BLaER1 treated with 17β-estradiol and CSF1 and Interleukin-3, amounts not matched to agents 10 nM and 100 nM (cell line): ENCODE measurements at regions not wholly inside any gene's neighbourhood (a gene's known extent, or its start where the extent isn't known, plus 50 kb on each side); places are given as distances from the start of the nearest gene placed in this dataset.

Source experiments
- H3K27ac ChIP-seq, 11 experiments: shearing (Covaris generic); formaldehyde crosslinking; 2 replicates each; pipeline ENCODE4 v1.8.1; 2022
- H3K27me3 ChIP-seq, 11 experiments: shearing (Covaris generic); formaldehyde crosslinking; 2 replicates each; pipeline ENCODE4 v1.8.1; 2022
- H3K36me3 ChIP-seq, 11 experiments: shearing (Covaris generic); formaldehyde crosslinking; 2 replicates each; pipeline ENCODE4 v1.8.1; 2022
- H3K4me1 ChIP-seq, 10 experiments: shearing (Covaris generic); formaldehyde crosslinking; 2 replicates each; pipeline ENCODE4 v1.8.1; 2022
- H3K4me2 ChIP-seq, 11 experiments: shearing (Covaris generic); formaldehyde crosslinking; 2 replicates each; pipeline ENCODE4 v1.8.1; 2022
- H3K4me3 ChIP-seq, 10 experiments: shearing (Covaris generic); formaldehyde crosslinking; 2 replicates each; pipeline ENCODE4 v1.8.1; 2022
- H3K9ac ChIP-seq, 11 experiments: shearing (Covaris generic); formaldehyde crosslinking; 2 replicates each; pipeline ENCODE4 v1.8.1; 2022
- H3K9me3 ChIP-seq, 11 experiments: shearing (Covaris generic); formaldehyde crosslinking; replicated peaks in 1 of 11; 2 replicates each; pipeline ENCODE4 v1.8.1; 2022
- H4K20me1 ChIP-seq, 11 experiments: shearing (Covaris generic); formaldehyde crosslinking; 2 replicates each; pipeline ENCODE4 v1.8.1; 2022
- Cebpa-rat ChIP-seq, 11 experiments: shearing (Covaris generic); IDR thresholded peaks; 2 replicates each; pipeline ENCODE4 v1.8.1; 2022

DNA sequence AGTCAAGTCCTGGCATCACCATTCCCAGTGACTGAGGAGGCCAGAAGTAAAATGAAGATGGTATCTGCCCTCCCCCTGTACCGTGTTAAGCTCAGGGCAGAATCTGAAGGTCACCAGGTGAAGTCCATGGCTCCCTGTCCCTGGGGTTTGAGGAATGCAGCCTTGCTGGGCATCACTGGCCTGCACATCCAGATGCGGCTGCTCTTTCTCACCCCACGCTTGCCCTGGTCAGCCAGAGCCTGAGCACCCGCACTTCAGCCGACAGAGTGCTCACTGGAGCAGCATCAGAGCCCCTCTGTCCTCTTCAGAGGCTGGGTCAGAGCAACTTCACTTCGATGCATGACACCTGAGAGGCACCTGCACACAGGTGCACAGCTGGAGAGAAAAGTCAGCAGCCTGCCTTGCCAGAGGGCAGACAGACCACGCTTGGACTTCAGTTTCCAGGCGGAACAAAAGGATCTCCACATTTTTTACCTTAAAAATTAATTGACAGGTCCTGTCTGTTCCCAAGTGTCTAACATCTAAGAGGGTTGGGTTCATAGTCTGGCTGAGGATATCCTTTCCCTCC is 267.3 kb downstream of the ANAPC1 start:
- Histone ChIP-seq H3K27me3 (no peaks in the 10 kb centered on the region), H3K36me3 (no peaks in the 10 kb centered on the region), H3K4me3 (no peak overlapping the region), H3K4me1 (peaks cover 10 to 18% (median 13%) of the 10 kb centered on the region in 10 experiments; a peak in 19 of 20 replicates), H3K4me2 (no peak overlapping the region), H3K9ac (no peak overlapping the region), H3K9me3 (no peaks in the 10 kb centered on the region), H4K20me1 (no peaks in the 10 kb centered on the region), H3K27ac (no peak overlapping the region)
- no peak for TF ChIP-seq Cebpa-rat (IDR thresholded peaks at IDR 0.05)

DNA sequence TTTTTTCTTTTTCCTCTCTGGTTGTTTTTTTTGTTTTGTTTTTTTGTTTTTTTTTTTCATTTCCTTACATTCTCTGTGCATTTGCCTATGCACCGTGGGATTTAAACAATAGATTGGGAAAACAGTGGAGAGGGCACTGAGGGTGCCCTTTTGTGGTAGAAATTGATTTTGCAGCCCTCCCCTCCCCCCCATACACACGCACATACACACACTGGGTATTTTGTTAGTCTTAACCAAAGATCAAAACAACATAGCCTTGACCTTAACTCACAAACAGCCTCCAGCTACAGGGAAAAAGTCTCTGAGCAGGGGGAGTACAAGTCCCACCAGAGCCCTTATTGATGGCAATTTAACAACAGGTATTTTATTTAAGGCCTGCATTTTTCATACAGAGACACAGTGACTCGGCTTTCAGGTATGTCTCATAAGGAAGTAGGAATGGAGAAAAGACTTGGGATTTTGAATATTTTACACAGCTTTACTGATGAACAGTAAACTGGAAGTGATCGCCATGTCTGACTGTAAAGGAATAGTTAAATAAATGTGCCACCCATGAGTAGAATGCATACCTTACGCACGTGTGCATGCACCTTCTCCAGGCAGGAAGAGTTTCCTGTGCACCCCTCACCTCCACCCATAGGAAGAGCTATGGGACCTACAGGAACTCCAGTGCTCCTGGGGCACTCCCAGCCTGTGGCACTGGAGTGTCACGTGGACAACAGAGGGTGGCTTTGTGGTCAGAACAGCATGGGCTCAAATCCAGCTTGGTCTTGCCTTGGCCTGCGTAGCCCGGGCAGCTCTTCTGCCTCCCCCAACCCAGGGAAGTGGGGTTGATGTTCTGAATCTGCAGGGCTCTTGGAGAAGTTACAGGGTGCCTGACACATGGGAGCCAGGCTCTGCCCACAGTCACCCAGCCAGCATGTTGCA is 266.4 kb downstream of the ANAPC1 start:
- no peaks in the 10 kb centered on the region for H4K20me1 ChIP-seq
- H3K4me1 ChIP-seq, result peaks cover 10 to 18% (median 13%) of the 10 kb centered on the region in 10 experiments; a peak in 19 of 20 replicates
- no peak overlapping the region for H3K9ac ChIP-seq
- no peaks in the 10 kb centered on the region for H3K9me3 ChIP-seq
- peak overlapping the region in 10 of 11 experiments; percentile 12 to 57 (median 35); a peak in 14 of 22 replicates for H3K4me2 ChIP-seq
- no peak overlapping the region for H3K27ac ChIP-seq
- TF ChIP-seq Cebpa-rat (IDR thresholded peaks at IDR 0.05), result no peak
- H3K27me3 ChIP-seq, result no peaks in the 10 kb centered on the region
- no peak overlapping the region for H3K4me3 ChIP-seq
- H3K36me3 ChIP-seq, result no peaks in the 10 kb centered on the region

DNA sequence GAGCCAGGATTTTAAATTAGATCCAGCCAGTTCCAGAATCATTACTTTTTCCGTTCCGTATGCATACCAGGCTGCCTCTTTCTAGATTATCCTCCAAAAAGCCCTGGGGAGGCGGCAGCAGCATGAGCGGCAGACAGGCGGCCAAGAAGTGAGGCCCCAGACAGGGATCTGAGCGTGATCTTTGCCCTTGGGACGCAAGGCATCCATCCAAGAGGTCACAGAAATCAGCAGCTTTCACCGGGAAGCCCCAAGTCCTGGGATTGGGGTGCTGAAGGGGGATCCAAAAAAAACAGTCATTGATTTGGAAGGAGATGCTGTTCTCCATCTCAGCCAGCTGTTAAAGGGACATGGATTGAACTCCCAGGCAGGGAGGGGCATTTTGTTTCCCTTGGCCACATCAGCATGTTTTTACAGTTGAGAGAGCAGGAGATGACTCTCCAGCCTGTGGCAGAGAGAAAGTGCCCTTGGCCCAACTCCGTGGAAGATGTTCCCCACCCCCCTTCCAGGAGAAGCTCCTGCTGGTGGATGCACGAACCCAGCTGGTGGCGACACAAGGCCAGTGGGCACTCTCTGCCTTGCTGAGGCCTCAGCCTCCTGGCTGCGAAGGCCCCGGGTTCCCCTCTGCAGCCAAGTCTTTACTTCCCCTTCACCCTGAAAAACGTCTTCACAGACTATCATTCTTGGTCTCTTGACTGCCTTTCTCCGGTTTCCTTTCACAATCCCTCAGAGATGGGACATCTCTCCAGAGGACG is 265.6 kb downstream of the ANAPC1 start:
- no peaks in the 10 kb centered on the region for H3K9me3 ChIP-seq
- H3K9ac ChIP-seq, result 0 out of 22 replicates have a peak overlapping the region, but pooled peaks of 1 of the 11 experiments have one; percentile 25
- no peak for TF ChIP-seq Cebpa-rat (IDR thresholded peaks at IDR 0.05)
- no peaks in the 10 kb centered on the region for H3K36me3 ChIP-seq
- no peaks in the 10 kb centered on the region for H4K20me1 ChIP-seq
- no peak overlapping the region for H3K4me3 ChIP-seq
- no peaks in the 10 kb centered on the region for H3K27me3 ChIP-seq
- peak overlapping the region; percentile 12 to 57 (median 37); a peak in 19 of 22 replicates for H3K4me2 ChIP-seq
- H3K27ac ChIP-seq, result 0 out of 22 replicates have a peak overlapping the region, but pooled peaks of 1 of the 11 experiments have one; percentile 20
- H3K4me1 ChIP-seq, result peaks cover 10 to 18% (median 13%) of the 10 kb centered on the region in 10 experiments; a peak in 19 of 20 replicates

- no peak for TF ChIP-seq Cebpa-rat (IDR thresholded peaks at IDR 0.05)
- Histone ChIP-seq H3K4me2 (peak overlapping the region in 5 of 11 experiments; percentile 12 to 43 (median 40); a peak in 8 of 22 replicates), H4K20me1 (no peaks in the 10 kb centered on the region), H3K4me3 (no peak overlapping the region), H3K27ac (0 out of 22 replicates have a peak overlapping the region, but pooled peaks of 1 of the 11 experiments have one; percentile 20), H3K36me3 (no peaks in the 10 kb centered on the region), H3K4me1 (peaks cover 10 to 18% (median 13%) of the 10 kb centered on the region in 10 experiments; a peak in 19 of 20 replicates), H3K27me3 (no peaks in the 10 kb centered on the region), H3K9ac (no peak overlapping the region), H3K9me3 (no peaks in the 10 kb centered on the region)
These were observed 264.8 kb downstream of the ANAPC1 start for GRCh38 chr2:111618978-111619902.

DNA sequence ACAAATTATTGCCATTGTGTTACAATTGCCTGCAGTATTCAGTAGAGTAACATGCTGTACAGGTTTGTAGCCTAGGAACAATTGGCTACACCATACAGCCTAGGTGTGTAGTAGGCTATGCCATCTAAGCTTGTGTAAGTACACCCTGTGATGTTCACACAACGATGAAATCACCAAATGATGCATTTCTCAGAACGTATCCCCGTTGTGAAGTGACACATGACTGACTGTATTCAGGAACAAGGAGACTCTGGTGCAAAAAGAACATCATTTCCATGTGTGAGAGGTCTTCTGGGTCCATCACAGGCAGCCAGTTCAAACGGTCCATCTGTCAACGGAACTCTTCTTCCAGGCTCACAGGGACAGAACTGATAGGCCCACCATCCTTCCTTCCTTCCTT is 263.7 kb downstream of the ANAPC1 start:
- Histone ChIP-seq H3K27me3 (no peaks in the 10 kb centered on the region), H3K9me3 (no peaks in the 10 kb centered on the region), H3K4me3 (no peak overlapping the region), H3K4me2 (no peak overlapping the region), H3K36me3 (no peaks in the 10 kb centered on the region), H3K4me1 (peaks cover 10 to 24% (median 13%) of the 10 kb centered on the region in 10 experiments; a peak in 19 of 20 replicates), H4K20me1 (no peaks in the 10 kb centered on the region), H3K27ac (no peak overlapping the region), H3K9ac (no peak overlapping the region)
- TF ChIP-seq Cebpa-rat (IDR thresholded peaks at IDR 0.05), result no peak

DNA sequence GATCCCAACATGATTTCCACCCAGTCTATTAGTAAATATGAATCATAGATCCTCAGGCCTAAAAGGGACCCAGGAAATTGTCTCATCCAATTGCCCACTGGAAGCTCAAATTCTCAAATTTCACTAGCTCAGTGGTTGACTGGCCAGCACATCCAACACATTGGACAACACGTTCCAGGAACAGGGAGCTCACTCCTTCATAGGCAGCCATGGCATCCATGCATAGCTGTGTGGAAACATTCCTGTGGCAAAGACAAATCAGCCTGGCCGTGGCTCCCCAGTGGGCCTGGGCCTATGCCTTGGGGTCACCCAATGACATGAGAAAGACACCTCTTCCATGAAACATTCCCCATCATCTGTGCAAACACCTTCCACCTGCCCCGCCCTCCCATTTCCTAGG is 261.1 kb downstream of the ANAPC1 start:
- Histone ChIP-seq H3K4me1 (peaks cover 9 to 21% (median 10%) of the 10 kb centered on the region in 10 experiments; a peak in 19 of 20 replicates), H3K4me3 (no peak overlapping the region), H3K36me3 (no peaks in the 10 kb centered on the region), H4K20me1 (no peaks in the 10 kb centered on the region), H3K27me3 (no peaks in the 10 kb centered on the region), H3K4me2 (no peak overlapping the region), H3K9ac (no peak overlapping the region), H3K9me3 (peaks cover 2 to 15% (median 7%) of the 10 kb centered on the region in 11 experiments; a peak in 19 of 22 replicates), H3K27ac (no peak overlapping the region)
- TF ChIP-seq Cebpa-rat (IDR thresholded peaks at IDR 0.05), result no peak

DNA sequence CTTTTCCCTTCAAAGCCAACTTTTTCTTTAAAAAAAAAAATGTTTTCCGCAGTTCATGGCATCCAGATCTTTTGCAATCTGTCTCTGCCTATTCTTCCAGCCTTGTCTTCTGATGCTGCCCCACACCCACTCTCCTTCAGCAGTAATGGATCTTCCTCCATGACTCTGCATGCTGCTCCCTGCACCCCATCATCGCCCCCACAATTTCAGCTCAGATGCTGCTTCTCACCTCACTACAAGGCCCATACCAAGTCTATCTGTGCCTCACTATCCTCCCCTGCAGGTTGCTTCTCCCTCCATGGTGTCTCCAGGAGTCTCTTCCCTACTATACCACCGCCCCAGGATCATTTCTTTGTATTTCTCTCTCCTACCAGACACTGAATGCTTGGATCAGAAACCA is 260.6 kb downstream of the ANAPC1 start:
- H3K9me3 ChIP-seq, result peaks cover 7 to 20% (median 13%) of the 10 kb centered on the region in 11 experiments; a peak in 21 of 22 replicates
- H3K27me3 ChIP-seq, result no peaks in the 10 kb centered on the region
- H3K27ac ChIP-seq, result no peak overlapping the region
- TF ChIP-seq Cebpa-rat (IDR thresholded peaks at IDR 0.05), result no peak
- no peaks in the 10 kb centered on the region for H4K20me1 ChIP-seq
- no peaks in the 10 kb centered on the region for H3K36me3 ChIP-seq
- no peak overlapping the region for H3K4me3 ChIP-seq
- H3K4me2 ChIP-seq, result no peak overlapping the region
- H3K9ac ChIP-seq, result no peak overlapping the region
- H3K4me1 ChIP-seq, result peaks cover 4 to 16% (median 5%) of the 10 kb centered on the region in 10 experiments; a peak in 19 of 20 replicates
